Muscle of leg (tissue), 3 donors: ENCODE measurements at regions not wholly inside any gene's neighbourhood (a gene's known extent, or its start where the extent isn't known, plus 50 kb on each side); places are given as distances from the start of the nearest gene placed in this dataset.

Source experiments
- DNase-seq: peaks from one replicate; pipeline ENCODE4 v3.0.0; 2013
- H3K27ac ChIP-seq: one replicate; pipeline ENCODE4 v1.5.1; 2013; ENCODE audit warnings: mild to moderate bottlenecking, low read length, control low read depth
- H3K27me3 ChIP-seq: one replicate; pipeline ENCODE4 v1.6.1; 2013; ENCODE audit warnings: low read length; ENCODE audit not compliant: control insufficient read depth, insufficient read depth
- H3K36me3 ChIP-seq: one replicate; pipeline ENCODE4 v1.6.1; 2013; ENCODE audit warnings: low read length; ENCODE audit not compliant: control insufficient read depth, insufficient read depth
- H3K4me1 ChIP-seq: one replicate; pipeline ENCODE4 v1.6.1; 2013; ENCODE audit warnings: low read length; ENCODE audit not compliant: control insufficient read depth, insufficient read depth
- H3K4me3 ChIP-seq: one replicate; pipeline ENCODE4 v1.5.1; 2013; ENCODE audit warnings: low read length, control low read depth
- H3K9me3 ChIP-seq: replicated peaks from 2 replicates; pipeline ENCODE4 v1.6.1; 2013; ENCODE audit warnings: low read depth, low read length; ENCODE audit not compliant: control insufficient read depth
- WGBS: methylation state at CpG from one replicate; pipeline ENCODE4 v1.1.5; 2013; ENCODE audit warnings: missing lambda C conversion rate; ENCODE audit not compliant: insufficient coverage; 5-methylcytosine and 5-hydroxymethylcytosine counted together

DNA sequence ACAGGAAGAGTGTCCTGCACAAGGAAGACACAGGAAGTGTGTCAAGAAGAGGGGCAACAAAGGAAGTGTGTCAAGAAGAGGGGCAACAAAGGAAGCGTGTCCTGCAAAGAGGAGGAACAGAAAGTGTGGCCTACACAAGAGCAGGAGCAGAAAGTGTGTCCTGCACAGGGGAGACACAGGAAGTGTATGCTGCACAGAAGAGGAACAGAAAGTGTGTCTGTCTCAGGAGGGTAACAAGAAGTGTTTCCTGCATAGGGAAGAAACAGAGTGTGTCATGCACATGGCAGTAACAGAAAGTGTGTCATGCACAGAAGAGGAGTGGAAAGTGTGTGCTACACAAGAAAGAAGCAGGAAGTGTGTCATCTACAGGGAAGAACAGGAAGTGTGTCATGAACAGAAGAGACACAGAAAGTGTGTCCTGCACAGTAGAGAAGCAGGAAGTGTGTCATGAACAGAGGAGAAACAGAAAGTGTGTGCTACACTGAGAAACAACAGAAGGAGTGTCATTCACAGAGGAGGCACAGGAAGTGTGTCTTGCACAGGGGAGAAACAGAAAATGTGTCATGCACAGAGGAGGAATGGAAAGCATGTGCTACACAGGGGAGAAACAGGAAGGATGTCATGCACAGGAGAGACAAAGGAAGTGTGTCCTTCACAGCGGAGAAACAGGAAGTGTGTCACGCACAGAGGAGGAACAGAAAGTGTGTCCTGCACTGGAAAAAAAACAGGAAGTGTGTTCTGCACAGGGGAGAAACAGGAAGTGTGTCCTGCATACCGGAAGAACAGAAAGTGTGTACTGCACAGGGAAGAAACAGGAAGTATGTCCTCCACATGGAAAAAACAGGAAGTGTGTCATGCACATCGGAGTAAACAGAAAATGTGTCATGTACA is 526.4 kb upstream of the PRKX start:
- Histone ChIP-seq H3K27me3 (no peaks in the 10 kb centered on the region), H3K27ac (no peak overlapping the region), H3K36me3 (no peaks in the 10 kb centered on the region), H3K4me3 (no peak overlapping the region), H3K4me1 (no peaks in the 10 kb centered on the region), H3K9me3 (peaks cover 8% of the 10 kb centered on the region)
- DNase-seq, result no peak
- WGBS, result 57% methylated on average over 5 of the region's 5 CpGs

DNA sequence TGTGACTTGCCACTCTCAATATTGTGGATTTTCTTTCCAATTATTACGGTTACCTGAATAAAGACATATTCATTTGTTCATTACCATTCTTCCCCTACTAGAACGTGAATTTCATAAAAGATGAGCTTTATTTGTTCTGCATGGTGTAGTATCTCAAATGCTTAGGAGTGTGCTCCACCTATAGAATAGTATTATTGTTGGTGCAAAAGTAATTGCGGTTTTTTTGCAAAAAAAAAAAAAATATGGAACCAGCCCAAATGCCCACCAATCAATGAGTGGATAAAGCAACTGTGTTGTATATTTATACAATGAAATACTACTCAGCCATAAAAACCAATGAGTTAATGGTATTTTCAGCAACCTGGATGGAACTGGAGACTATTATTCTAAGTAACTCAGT is 525.5 kb upstream of the PRKX start:
- Histone ChIP-seq H3K4me3 (no peak overlapping the region), H3K36me3 (no peaks in the 10 kb centered on the region), H3K4me1 (no peaks in the 10 kb centered on the region), H3K27me3 (no peaks in the 10 kb centered on the region), H3K9me3 (peaks cover 8% of the 10 kb centered on the region), H3K27ac (no peak overlapping the region)
- WGBS, result no CpG with 5 or more reads among the region's 3 CpGs
- no peak for DNase-seq

DNA sequence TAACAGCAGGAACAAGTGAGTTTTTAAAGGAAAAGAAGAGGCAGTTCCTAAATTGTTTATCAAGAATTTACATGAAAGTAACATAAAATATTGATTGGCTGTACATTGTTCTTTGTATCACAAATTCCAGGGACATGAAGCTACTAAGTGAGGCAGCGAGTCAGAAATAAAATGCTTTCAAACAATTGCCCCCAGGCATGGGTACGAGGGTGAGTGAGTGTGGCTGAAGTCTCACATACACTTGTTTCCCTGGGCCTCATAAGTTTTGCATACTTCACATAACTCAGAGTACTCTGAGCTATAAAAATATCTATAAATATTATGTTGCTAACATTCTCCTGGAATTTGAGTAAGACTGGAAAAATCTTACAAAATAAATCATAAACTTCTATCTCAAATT is 511.6 kb upstream of the PRKX start:
- Histone ChIP-seq H3K36me3 (no peaks in the 10 kb centered on the region), H3K27me3 (no peaks in the 10 kb centered on the region), H3K9me3 (no peaks in the 10 kb centered on the region), H3K4me1 (no peaks in the 10 kb centered on the region), H3K4me3 (no peak overlapping the region), H3K27ac (no peak overlapping the region)
- peak; percentile 4 for DNase-seq
- no CpG with 5 or more reads among the region's 2 CpGs for WGBS

DNA sequence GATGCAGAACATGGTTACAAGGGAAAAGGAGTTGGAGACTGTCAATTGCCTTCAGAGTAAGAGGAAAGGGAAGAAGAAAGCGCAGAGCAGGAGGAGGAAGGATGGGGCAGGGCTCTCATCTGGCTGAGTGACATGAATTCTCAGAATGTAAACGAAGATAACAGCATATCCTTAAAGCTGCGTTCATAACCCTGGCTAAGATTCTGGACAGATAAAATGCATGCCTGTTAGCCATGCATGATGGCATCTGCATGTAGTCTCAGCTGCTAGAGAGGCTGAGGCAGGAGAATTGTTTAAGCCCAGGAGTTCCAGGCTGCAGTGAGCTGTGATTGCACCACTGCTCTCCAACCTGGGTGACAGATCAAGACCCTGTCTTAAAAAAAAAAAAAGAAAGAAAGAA is 493.5 kb upstream of the PRKX start:
- 46% methylated on average over 3 of the region's 3 CpGs for WGBS
- no peak for DNase-seq
- H3K9me3 ChIP-seq, result no peaks in the 10 kb centered on the region
- H3K27me3 ChIP-seq, result no peaks in the 10 kb centered on the region
- no peaks in the 10 kb centered on the region for H3K36me3 ChIP-seq
- H3K4me1 ChIP-seq, result no peaks in the 10 kb centered on the region
- no peak overlapping the region for H3K27ac ChIP-seq
- H3K4me3 ChIP-seq, result no peak overlapping the region

DNA sequence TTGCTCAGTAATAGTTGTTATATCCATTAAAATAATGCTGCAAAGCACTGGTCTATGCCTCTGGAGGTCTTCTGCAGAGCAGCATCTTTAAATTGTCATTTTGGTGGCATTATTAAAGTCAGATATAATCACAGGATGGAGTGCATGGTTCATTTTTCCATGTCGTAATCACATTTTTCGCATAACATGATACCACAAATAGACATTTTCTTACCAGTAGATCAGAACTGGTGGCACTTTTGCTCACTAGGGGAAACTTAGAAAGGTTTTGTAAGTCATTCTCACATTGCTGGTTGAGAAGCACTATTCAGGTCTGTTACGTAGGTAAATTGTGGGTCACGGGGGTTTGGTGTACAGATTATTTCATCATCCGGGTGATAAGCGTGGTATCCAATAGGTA is 484.5 kb upstream of the PRKX start:
- Histone ChIP-seq H3K36me3 (no peaks in the 10 kb centered on the region), H3K4me1 (no peaks in the 10 kb centered on the region), H3K4me3 (no peak overlapping the region), H3K27me3 (no peaks in the 10 kb centered on the region), H3K9me3 (no peaks in the 10 kb centered on the region), H3K27ac (no peak overlapping the region)
- no peak for DNase-seq
- WGBS, result 100% methylated on average over 1 of the region's 6 CpGs

DNA sequence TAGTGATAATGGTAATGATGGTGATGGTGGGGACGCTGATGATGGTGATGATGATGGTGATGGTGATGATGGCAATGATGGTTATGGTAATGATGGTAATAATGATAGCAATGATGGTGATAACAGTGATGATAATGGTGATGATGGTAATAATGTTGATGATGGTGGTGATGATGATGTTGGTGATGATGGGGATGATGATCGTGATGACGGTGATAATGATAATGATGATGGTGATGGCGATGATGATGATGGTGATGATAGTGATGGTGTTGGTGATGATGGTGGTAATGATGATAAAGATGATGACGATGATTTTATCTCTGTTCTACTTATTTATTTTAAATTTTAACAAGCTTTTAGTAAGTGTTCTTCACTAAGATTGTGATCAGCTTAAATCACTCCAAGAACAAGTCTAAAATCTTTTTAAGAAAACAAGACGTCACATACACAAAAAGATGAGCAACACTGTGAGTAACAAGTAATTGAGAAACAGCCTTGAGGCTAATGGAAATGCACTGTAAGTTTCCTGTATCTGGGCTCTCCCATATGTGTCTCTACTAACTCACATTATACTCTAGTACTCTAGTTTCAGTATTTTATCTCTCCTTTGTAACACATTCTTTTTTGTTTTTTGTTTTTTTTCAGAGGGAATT is 480.2 kb upstream of the PRKX start:
- no peak for DNase-seq
- no peaks in the 10 kb centered on the region for H3K36me3 ChIP-seq
- H3K4me3 ChIP-seq, result no peak overlapping the region
- no peaks in the 10 kb centered on the region for H3K27me3 ChIP-seq
- H3K9me3 ChIP-seq, result no peaks in the 10 kb centered on the region
- 73% methylated on average over 1 of the region's 6 CpGs for WGBS
- H3K27ac ChIP-seq, result no peak overlapping the region
- no peaks in the 10 kb centered on the region for H3K4me1 ChIP-seq

DNA sequence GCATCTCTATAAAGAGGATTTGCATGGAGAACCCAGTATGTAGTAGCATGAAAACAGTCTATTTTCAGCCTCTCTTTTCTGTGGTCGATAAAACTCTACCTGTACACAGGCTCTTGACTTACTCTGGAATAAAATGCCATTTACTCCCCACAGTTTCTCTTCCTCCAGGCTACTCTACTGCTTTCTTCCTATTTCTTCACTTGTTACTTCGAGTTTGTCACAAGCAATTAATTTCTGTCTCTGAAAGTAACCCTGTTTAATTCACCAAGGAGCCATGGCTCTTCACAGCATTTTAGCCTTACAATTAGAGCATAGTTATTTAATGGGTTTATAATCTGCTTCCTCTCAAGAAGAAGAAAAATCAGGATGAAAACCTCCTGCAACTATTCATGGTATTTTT is 472.9 kb upstream of the PRKX start:
- Histone ChIP-seq H3K9me3 (no peaks in the 10 kb centered on the region), H3K4me3 (no peak overlapping the region), H3K36me3 (no peaks in the 10 kb centered on the region), H3K27ac (no peak overlapping the region), H3K4me1 (no peaks in the 10 kb centered on the region), H3K27me3 (no peaks in the 10 kb centered on the region)
- no peak for DNase-seq
- WGBS, result 100% methylated on average over 1 of the region's 2 CpGs

DNA sequence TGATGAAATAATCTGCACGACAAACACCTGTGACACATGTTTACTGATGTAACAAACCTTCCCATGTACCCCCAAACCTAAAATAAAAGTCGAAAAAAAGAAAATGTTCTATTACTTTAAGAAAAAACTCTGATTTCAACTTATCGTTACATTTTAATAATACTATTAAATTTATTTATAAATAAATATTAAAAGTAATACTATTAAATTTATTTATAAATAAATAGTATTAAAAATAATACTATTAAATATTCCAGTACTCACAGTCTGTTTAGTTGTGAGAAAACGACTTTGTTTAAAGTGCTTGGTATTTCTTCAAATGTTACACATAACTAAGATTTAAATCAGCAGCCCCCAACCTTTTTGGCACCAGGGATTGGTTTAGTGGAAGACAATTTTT is 471.6 kb upstream of the PRKX start:
- no peak for DNase-seq

DNA sequence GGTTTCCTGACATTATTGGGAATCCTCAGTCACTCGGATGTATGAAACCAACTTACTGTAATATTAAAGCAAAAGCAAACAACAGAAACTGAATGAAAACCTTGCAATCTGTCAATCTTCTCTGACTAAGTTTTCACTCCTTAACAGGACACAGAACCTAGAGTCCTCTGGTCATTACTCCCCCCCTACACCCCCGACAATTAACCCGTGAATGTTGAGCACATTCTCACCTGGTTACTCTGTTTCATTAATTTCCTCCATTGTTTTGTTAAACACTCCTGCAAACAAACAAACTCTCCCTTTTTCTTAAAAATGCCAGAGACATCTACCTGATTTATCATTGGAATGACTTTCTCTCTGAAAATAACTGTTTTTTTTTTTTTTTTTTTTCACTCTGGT is 469.0 kb upstream of the PRKX start:
- Histone ChIP-seq H3K4me3 (no peak overlapping the region), H3K27me3 (no peaks in the 10 kb centered on the region), H3K9me3 (no peaks in the 10 kb centered on the region), H3K4me1 (no peaks in the 10 kb centered on the region), H3K36me3 (no peaks in the 10 kb centered on the region), H3K27ac (no peak overlapping the region)
- no peak for DNase-seq
- WGBS, result 64% methylated on average over 2 of the region's 3 CpGs

More for the DNA sequence above, 471.6 kb upstream of the PRKX start:
- Histone ChIP-seq H3K9me3 (no peaks in the 10 kb centered on the region), H3K27ac (no peak overlapping the region), H3K27me3 (no peaks in the 10 kb centered on the region), H3K4me1 (no peaks in the 10 kb centered on the region), H3K4me3 (no peak overlapping the region), H3K36me3 (no peaks in the 10 kb centered on the region)
- WGBS, result no CpG with 5 or more reads among the region's 4 CpGs

DNA sequence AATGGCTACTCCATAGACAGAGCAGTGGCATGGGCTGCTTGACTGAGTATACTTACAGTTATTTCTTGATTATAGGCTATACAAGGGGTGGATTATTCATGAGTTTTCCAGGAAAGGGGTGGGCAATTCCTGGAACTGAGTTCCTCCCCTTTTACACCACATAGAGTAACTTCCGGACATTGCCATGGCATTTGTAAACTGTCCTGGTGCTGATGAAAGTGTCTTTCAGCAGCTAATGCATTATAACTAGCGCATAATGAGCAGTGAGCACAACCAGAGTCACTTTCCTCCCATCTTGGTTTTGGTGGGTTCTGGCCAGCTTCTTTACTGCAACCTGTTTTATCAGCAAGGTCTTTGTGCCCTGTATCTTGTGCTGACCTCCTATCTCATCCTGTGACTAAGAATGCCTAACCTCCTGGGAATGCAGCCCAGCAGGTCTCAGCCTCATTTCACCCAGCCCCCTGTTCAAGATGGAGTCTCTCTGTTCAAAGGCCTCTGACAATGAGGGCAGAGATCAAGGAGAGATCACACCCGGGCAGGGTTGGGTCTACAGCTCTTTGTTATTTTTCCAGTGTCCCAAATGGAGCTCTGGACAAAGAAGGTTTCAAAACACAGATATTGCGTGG is 468.4 kb upstream of the PRKX start:
- H3K27ac ChIP-seq, result no peak overlapping the region
- no peaks in the 10 kb centered on the region for H3K4me1 ChIP-seq
- H3K36me3 ChIP-seq, result no peaks in the 10 kb centered on the region
- no peak overlapping the region for H3K4me3 ChIP-seq
- H3K27me3 ChIP-seq, result no peaks in the 10 kb centered on the region
- 100% methylated on average over 1 of the region's 4 CpGs for WGBS
- H3K9me3 ChIP-seq, result no peaks in the 10 kb centered on the region
- DNase-seq, result no peak
